ENCODE measurements at regions not wholly inside any gene's neighbourhood (a gene's known extent, or its start where the extent isn't known, plus 50 kb on each side); places are given as distances from the start of the nearest gene placed in this dataset.
A peak's percentile ranks its signal among the peaks of the same experiment; 100 is the strongest.

- DNase-seq (ENCODE audit: low spot score): no peak
These were observed 135.9 kb downstream of the PAH start for GRCh38 chr12:102781117-102781516.

- no peak for DNase-seq (ENCODE audit: low spot score)
These were observed 141.0 kb downstream of the PAH start for GRCh38 chr12:102776041-102776440.

- peak; percentile 21 for DNase-seq (ENCODE audit: low spot score)
These were observed 147.6 kb downstream of the PAH start for GRCh38 chr12:102769323-102769916.

- DNase-seq (ENCODE audit: low spot score): no peak
These were observed 150.1 kb downstream of the PAH start for GRCh38 chr12:102766961-102767360.

GRCh38 chr12:102765736-102766135 lies 151.3 kb downstream of the PAH start:
- no peak for DNase-seq (ENCODE audit: low spot score)

GRCh38 chr12:102763471-102763870 lies 153.6 kb downstream of the PAH start:
- no peak for DNase-seq (ENCODE audit: low spot score)

GRCh38 chr12:102763061-102763460 lies 154.0 kb downstream of the PAH start:
- DNase-seq (ENCODE audit: low spot score): no peak

- DNase-seq (ENCODE audit: low spot score): no peak
These were observed 156.7 kb downstream of the PAH start for GRCh38 chr12:102760322-102760721.

GRCh38 chr12:102759466-102759865 lies 157.6 kb downstream of the PAH start:
- no peak for DNase-seq (ENCODE audit: low spot score)

GRCh38 chr12:102757882-102758226 lies 159.2 kb downstream of the PAH start:
- DNase-seq (ENCODE audit: low spot score): no peak

GRCh38 chr12:102757154-102757881 lies 159.7 kb downstream of the PAH start:
- no peak for DNase-seq (ENCODE audit: low spot score)

- no peak for DNase-seq (ENCODE audit: low spot score)
These were observed 160.5 kb downstream of the PAH start for GRCh38 chr12:102756530-102756929.

- no peak for DNase-seq (ENCODE audit: low spot score)
These were observed 161.8 kb downstream of the PAH start for GRCh38 chr12:102755266-102755665.

- no peak for DNase-seq (ENCODE audit: low spot score)
These were observed 163.2 kb downstream of the PAH start for GRCh38 chr12:102753802-102754201.

- no peak for DNase-seq (ENCODE audit: low spot score)
These were observed 168.3 kb downstream of the PAH start for GRCh38 chr12:102748704-102749103.

GRCh38 chr12:102746963-102747362 lies 170.1 kb downstream of the PAH start:
- no peak for DNase-seq (ENCODE audit: low spot score)

GRCh38 chr12:102745971-102746600 lies 171.0 kb downstream of the PAH start:
- DNase-seq (ENCODE audit: low spot score): no peak

- DNase-seq (ENCODE audit: low spot score): no peak
These were observed 175.8 kb downstream of the PAH start for GRCh38 chr12:102741196-102741595.

- DNase-seq (ENCODE audit: low spot score): no peak
These were observed 176.7 kb downstream of the PAH start for GRCh38 chr12:102740141-102740955.

GRCh38 chr12:102736328-102736727 lies 180.7 kb downstream of the PAH start:
- DNase-seq (ENCODE audit: low spot score): no peak

- DNase-seq (ENCODE audit: low spot score): no peak
These were observed 181.9 kb downstream of the PAH start for GRCh38 chr12:102735104-102735503.

GRCh38 chr12:102730996-102731395 lies 186.0 kb downstream of the PAH start:
- DNase-seq (ENCODE audit: low spot score): no peak
